SK-N-SH (cell line): ENCODE measurements at regions not wholly inside any gene's neighbourhood (a gene's known extent, or its start where the extent isn't known, plus 50 kb on each side); places are given as distances from the start of the nearest gene placed in this dataset.

Experiments
- CTCF ChIA-PET: fragments of 300-600, 350-600 bp; formaldehyde crosslinking; extraction: SDS; loops from one replicate; lab custom pipeline; 2021; lab: Yijun Ruan, JAX
- POLR2A ChIA-PET: fragments of 350-600 bp; sonication (Branson Sonifier 250); formaldehyde crosslinking; extraction: SDS; loops from one replicate; lab custom pipeline; 2020; ENCODE audit warnings: antibody characterized with exemption, inconsistent platforms; lab: Yijun Ruan, JAX
- DNase-seq: peaks from one replicate; pipeline ENCODE4 v3.0.0; 2012
- H2AFZ ChIP-seq: fragments of 200-600 bp; sonication (generic); 2 replicates; pipeline ENCODE4 v1.8.1; 2016; ENCODE audit warnings: antibody characterized with exemption, mild to moderate bottlenecking, low read depth
- H3F3A ChIP-seq: fragments of 200-600 bp; sonication (generic); replicated peaks from 2 replicates; pipeline ENCODE3; 2016; ENCODE audit warnings: antibody characterized with exemption, mild to moderate bottlenecking; ENCODE audit not compliant: insufficient read depth
- H3K27ac ChIP-seq, 2 experiments: fragments of 200-500 bp in 1 of 2; fragments of 200-600 bp in 1 of 2; sonication (Bioruptor generic) in 1 of 2; sonication (generic), shearing (Covaris generic) in 1 of 2; 2 replicates each; pipeline versions ENCODE4 v1.5.1 to v1.6.1; 2014 to 2016; ENCODE audit warnings: low read depth in 2 of 2, inconsistent platforms in 1 of 2, low read length in 1 of 2, mild to moderate bottlenecking in 1 of 2, mixed read lengths in 1 of 2
- H3K27me3 ChIP-seq: fragments of 200-600 bp; sonication (generic), shearing (Covaris generic); 2 replicates; pipeline ENCODE4 v1.6.1; 2016; ENCODE audit warnings: mixed run types; ENCODE audit not compliant: insufficient read depth
- H3K36me3 ChIP-seq, 2 experiments: fragments of 200-500 bp in 1 of 2; fragments of 200-600 bp in 1 of 2; sonication (Bioruptor generic) in 1 of 2; sonication (generic) in 1 of 2; replicated peaks in 1 of 2; 2 replicates each; pipeline versions ENCODE3 to v1.5.1; 2014 to 2016; ENCODE audit warnings: low read length in 1 of 2, mild to moderate bottlenecking in 1 of 2; ENCODE audit not compliant: insufficient read depth in 2 of 2, control insufficient read depth in 1 of 2
- H3K4me1 ChIP-seq, 2 experiments: fragments of 200-500 bp in 1 of 2; fragments of 200-600 bp in 1 of 2; sonication (Bioruptor generic) in 1 of 2; sonication (generic), shearing (Covaris generic) in 1 of 2; 2 replicates each; pipeline versions ENCODE4 v1.5.1 to v1.6.1; 2014 to 2016; ENCODE audit warnings: low read depth in 1 of 2, low read length in 1 of 2, mixed run types in 1 of 2; ENCODE audit not compliant: insufficient read depth in 2 of 2, control insufficient read depth in 1 of 2
- H3K4me2 ChIP-seq: fragments of 200-600 bp; sonication (generic), shearing (Covaris generic); 2 replicates; pipeline ENCODE4 v1.6.1; 2017; ENCODE audit warnings: mixed run types
- H3K4me3 ChIP-seq, 2 experiments: fragments of 200-500 bp in 1 of 2; fragments of 200-600 bp in 1 of 2; sonication (Bioruptor generic) in 1 of 2; sonication (generic), shearing (Covaris generic) in 1 of 2; 2 replicates each; pipeline versions ENCODE4 v1.5.1 to v1.8.1; 2014 to 2016; ENCODE audit warnings: low read depth in 2 of 2, inconsistent platforms in 1 of 2, low read length in 1 of 2, mild to moderate bottlenecking in 1 of 2, mixed read lengths in 1 of 2, moderate library complexity in 1 of 2
- H3K79me2 ChIP-seq: fragments of 200-600 bp; sonication (generic); 2 replicates; pipeline ENCODE4 v1.8.1; 2017; ENCODE audit warnings: mild to moderate bottlenecking; ENCODE audit not compliant: insufficient read depth
- H3K9ac ChIP-seq: fragments of 200-600 bp; sonication (generic); 2 replicates; pipeline ENCODE4 v1.6.1; 2017; ENCODE audit warnings: mixed run types
- H3K9me2 ChIP-seq: fragments of 200-600 bp; sonication (generic); 2 replicates; pipeline ENCODE4 v1.6.1; 2017; ENCODE audit warnings: mixed run types
- H3K9me3 ChIP-seq: fragments of 200-600 bp; sonication (generic); 2 replicates; pipeline ENCODE4 v1.6.1; 2017; ENCODE audit warnings: mixed run types, mild to moderate bottlenecking, moderate library complexity
- H4K20me1 ChIP-seq: fragments of 200-600 bp; sonication (generic); 2 replicates; pipeline ENCODE4 v1.6.1; 2017; ENCODE audit warnings: mild to moderate bottlenecking, mixed run types; ENCODE audit not compliant: insufficient read depth
- CHD2 ChIP-seq: fragments of 150-350 bp; IDR thresholded peaks from 2 replicates; pipeline ENCODE4 v1.6.1; 2018; ENCODE audit warnings: low read length; ENCODE audit not compliant: partially characterized antibody
- CTCF ChIP-seq: fragments of 200-600 bp; sonication (generic); IDR thresholded peaks from 2 replicates; pipeline ENCODE4 v1.6.1; 2017; ENCODE audit warnings: antibody characterized with exemption, mild to moderate bottlenecking, moderate library complexity
- EP300 ChIP-seq, 2 experiments: IDR thresholded peaks; 2 replicates each; pipeline versions ENCODE4 v1.4.0 to v1.6.1; 2012; ENCODE audit warnings: borderline replicate concordance in 1 of 2, low read depth in 1 of 2, low read length in 1 of 2
- FOSL2 ChIP-seq: IDR thresholded peaks from 2 replicates; pipeline ENCODE4 v1.4.0; 2012; ENCODE audit warnings: low read depth, mild to moderate bottlenecking, moderate library complexity, borderline replicate concordance
- FOXM1 ChIP-seq: IDR thresholded peaks from 2 replicates; pipeline ENCODE4 v1.4.0; 2012; ENCODE audit warnings: low read depth, mild to moderate bottlenecking
- MAX ChIP-seq: IDR thresholded peaks from 2 replicates; pipeline ENCODE4 v1.4.0; 2012; ENCODE audit warnings: low read depth
- MEF2A ChIP-seq: IDR thresholded peaks from 2 replicates; pipeline ENCODE4 v1.4.0; 2012; ENCODE audit warnings: low read depth, borderline replicate concordance
- NRF1 ChIP-seq: IDR thresholded peaks from 2 replicates; pipeline ENCODE4 v1.6.1; 2012; ENCODE audit warnings: low read depth, mild to moderate bottlenecking, low read length
- RAD21 ChIP-seq: IDR thresholded peaks from 2 replicates; pipeline ENCODE4 v1.6.1; 2012; ENCODE audit warnings: mild to moderate bottlenecking, low read length
- RCOR1 ChIP-seq: fragments of 150-350 bp; IDR thresholded peaks from 2 replicates; pipeline ENCODE4 v1.6.1; 2017; ENCODE audit warnings: antibody characterized with exemption, low read length
- RFX5 ChIP-seq: IDR thresholded peaks from 2 replicates; pipeline ENCODE4 v1.6.1; 2012; ENCODE audit warnings: mild to moderate bottlenecking, improper control_type of control experiment, low read length
- RXRA ChIP-seq: IDR thresholded peaks from 2 replicates; pipeline ENCODE4 v1.4.0; 2012; ENCODE audit warnings: low read depth, mild to moderate bottlenecking, borderline replicate concordance
- SIN3A ChIP-seq: IDR thresholded peaks from 2 replicates; pipeline ENCODE4 v1.6.1; 2012; ENCODE audit warnings: low read depth, mild to moderate bottlenecking, low read length, moderate library complexity, borderline replicate concordance
- TCF12 ChIP-seq: IDR thresholded peaks from 2 replicates; pipeline ENCODE4 v1.4.0; 2012
- TEAD4 ChIP-seq: IDR thresholded peaks from 2 replicates; pipeline ENCODE4 v1.4.0; 2012; ENCODE audit warnings: mild to moderate bottlenecking, borderline replicate concordance; ENCODE audit not compliant: insufficient read depth
- USF1 ChIP-seq: IDR thresholded peaks from 2 replicates; pipeline ENCODE4 v1.4.0; 2012; ENCODE audit warnings: low read depth, borderline replicate concordance
- ZBTB33 ChIP-seq: IDR thresholded peaks from 2 replicates; pipeline ENCODE4 v1.4.0; 2012; ENCODE audit warnings: low read depth, borderline replicate concordance
- WGBS: methylation state at CpG from one replicate; pipeline ENCODE4 v1.1.6; 2017; ENCODE audit warnings: low lambda C conversion rate; 5-methylcytosine and 5-hydroxymethylcytosine counted together

GRCh38 chr9:11758016-11758415 lies 935.2 kb upstream of the TYRP1 start:
- H3K79me2 ChIP-seq = no peaks in the 10 kb centered on the region
- no peaks in the 10 kb centered on the region for H3K4me1 ChIP-seq
- no peak overlapping the region for H3K4me2 ChIP-seq
- H4K20me1 ChIP-seq = no peaks in the 10 kb centered on the region
- TF ChIP-seq MEF2A = no peak
- TF ChIP-seq USF1 = no peak
- no peak for TF ChIP-seq EP300 (IDR thresholded peaks at IDR 0.05; ENCODE audit: borderline replicate concordance in 1 of 2, low read depth in 1 of 2, low read length in 1 of 2)
- no peak for TF ChIP-seq RCOR1
- no peak for TF ChIP-seq RXRA
- TF ChIP-seq FOXM1 = no peak
- no peak for TF ChIP-seq CTCF
- no peaks in the 10 kb centered on the region for H3K27me3 ChIP-seq
- no peak overlapping the region for H2AFZ ChIP-seq
- 27% methylated on average over 3 of the region's 3 CpGs for WGBS
- ChIA-PET CTCF (no interaction called here), POLR2A (no interaction called here)
- H3F3A ChIP-seq = no peaks in the 10 kb centered on the region
- H3K4me3 ChIP-seq = no peak overlapping the region
- no peaks in the 10 kb centered on the region for H3K9me3 ChIP-seq
- no peak overlapping the region for H3K27ac ChIP-seq
- no peaks in the 10 kb centered on the region for H3K36me3 ChIP-seq
- H3K9me2 ChIP-seq = no peaks in the 10 kb centered on the region
- no peak overlapping the region for H3K9ac ChIP-seq
- DNase-seq = no peak

GRCh38 chr9:11779971-11780370 lies 913.2 kb upstream of the TYRP1 start:
- no peak overlapping the region for H3K4me2 ChIP-seq
- no peaks in the 10 kb centered on the region for H3K4me1 ChIP-seq
- H3F3A ChIP-seq = no peaks in the 10 kb centered on the region
- WGBS = 2% methylated on average over 4 of the region's 4 CpGs
- no peak overlapping the region for H3K9ac ChIP-seq
- no peak overlapping the region for H2AFZ ChIP-seq
- no peaks in the 10 kb centered on the region for H4K20me1 ChIP-seq
- no peaks in the 10 kb centered on the region for H3K79me2 ChIP-seq
- no peak overlapping the region for H3K4me3 ChIP-seq
- H3K9me2 ChIP-seq = 0 out of 2 replicates have a peak, but pooled peaks cover 2% of the 10 kb centered on the region
- no peaks in the 10 kb centered on the region for H3K36me3 ChIP-seq
- H3K9me3 ChIP-seq = no peaks in the 10 kb centered on the region
- no peak for DNase-seq
- ChIA-PET CTCF (no interaction called here), POLR2A (no interaction called here)
- H3K27me3 ChIP-seq = no peaks in the 10 kb centered on the region
- H3K27ac ChIP-seq = no peak overlapping the region
- TF ChIP-seq NRF1 (no peak), MAX (no peak), CHD2 (no peak), RFX5 (no peak), RAD21 (no peak), TCF12 (no peak), SIN3A (no peak), USF1 (no peak), CTCF (no peak), TEAD4 (no peak), FOSL2 (no peak), ZBTB33 (no peak), RXRA (no peak)
